ENCODE measurements at regions not wholly inside any gene's neighbourhood (a gene's known extent, or its start where the extent isn't known, plus 50 kb on each side); places are given as distances from the start of the nearest gene placed in this dataset.

DNA sequence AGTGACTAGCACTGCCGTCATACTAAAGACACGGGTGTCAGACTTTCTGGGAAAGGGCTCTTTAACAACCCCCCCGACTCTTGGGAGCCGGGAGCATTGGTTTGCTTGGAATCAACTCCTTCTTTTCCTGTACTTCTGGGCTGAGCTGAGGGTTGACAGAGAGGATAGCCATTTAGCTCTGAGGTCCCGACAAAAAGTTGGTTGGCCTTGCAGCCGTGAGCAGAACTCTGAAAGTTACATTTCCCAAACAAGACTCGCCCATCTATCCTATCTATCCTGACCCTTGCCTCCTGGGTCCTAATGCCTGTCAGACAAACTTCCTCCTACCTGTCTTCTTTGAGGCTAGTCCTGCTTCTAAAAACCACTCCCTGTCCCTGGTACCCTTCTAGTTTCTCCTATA is 460.8 kb upstream of the TOM1L1 start:
- ATAC-seq (no peak), FAIRE-seq (no peak), DNase-seq (ENCODE audit: low read depth, low spot score) (no peak)
- no peaks in the 10 kb centered on the region for H4K20me1 ChIP-seq (ENCODE audit: control insufficient read depth, insufficient read depth)
- ChIA-PET CTCF (no interaction called here), RAD21 (ENCODE audit: unreplicated experiment) (no interaction called here), POLR2A (no interaction called here), SMC1A (ENCODE audit: uncharacterized antibody, unreplicated experiment) (interaction anchor here (1.3 kb wide), 1 partner anchor 43 kb away, joined by 4 read pairs; no protein-coding TSS in a partner anchor)
- H3K4me1 ChIP-seq (ENCODE audit: control insufficient read depth, insufficient read depth, low read length) = no peaks in the 10 kb centered on the region
- intact Hi-C loops (cut with micrococcal nuclease; ENCODE audit: unreplicated experiment) = no loop called here
- TF ChIP-seq SUZ12 (IDR thresholded peaks at IDR 0.05; ENCODE audit: unreplicated experiment) (no peak), ZNF592 (IDR thresholded peaks at IDR 0.05) (no peak)
- 12% methylated on average over 7 of the region's 7 CpGs for WGBS (ENCODE audit: insufficient coverage, insufficient replicate concordance, low lambda C conversion rate, missing lambda C conversion rate)
- no peak overlapping the region for H3K4me3 ChIP-seq
- BruUV-seq (replicated peaks) = no TSS peak
- H3K27ac ChIP-seq (ENCODE audit: control insufficient read depth, insufficient read depth) = no peak overlapping the region
- no peaks in the 10 kb centered on the region for H3K27me3 ChIP-seq (replicated peaks in 1 of 2; ENCODE audit: control insufficient read depth in 2 of 2, insufficient read depth in 2 of 2, low read length in 1 of 2)
- no peaks in the 10 kb centered on the region for H3K79me2 ChIP-seq (ENCODE audit: control insufficient read depth, insufficient read depth, low read length)
- H3K9ac ChIP-seq (ENCODE audit: control insufficient read depth, insufficient read depth, low read length) = no peak overlapping the region
- no peak overlapping the region for H3K4me2 ChIP-seq (ENCODE audit: control insufficient read depth, insufficient read depth)
- in situ Hi-C loops (cut with MboI) = no loop called here
- H3K36me3 ChIP-seq (ENCODE audit: control insufficient read depth in 2 of 2, insufficient read depth in 2 of 2, low read length in 1 of 2) = no peaks in the 10 kb centered on the region
- no peak overlapping the region for H2AFZ ChIP-seq (ENCODE audit: control insufficient read depth, low read depth, low read length)
- no peaks in the 10 kb centered on the region for H3K9me3 ChIP-seq (replicated peaks; ENCODE audit: control insufficient read depth, insufficient read depth, low read length)

DNA sequence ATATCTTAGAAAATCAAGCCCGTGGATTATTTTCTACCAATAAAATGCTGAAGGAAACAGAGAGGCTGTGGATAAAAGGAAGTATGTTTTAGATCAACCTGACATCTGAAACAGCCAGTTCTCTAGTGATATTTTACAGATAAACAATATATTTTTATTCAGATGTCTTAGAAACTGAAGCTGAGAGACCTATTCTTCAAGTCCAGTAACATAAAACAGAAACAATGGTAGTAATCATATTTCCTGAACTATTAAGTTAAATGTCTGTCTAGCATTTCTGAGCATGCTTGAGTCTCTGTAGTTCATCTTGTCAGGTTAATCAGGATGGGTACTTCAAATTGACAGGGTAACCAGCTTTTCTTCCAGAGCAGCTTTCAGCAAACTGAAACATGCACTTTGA is 449.6 kb upstream of the TOM1L1 start:
- H3K36me3 ChIP-seq (ENCODE audit: control insufficient read depth in 2 of 2, insufficient read depth in 2 of 2, low read length in 1 of 2) = no peaks in the 10 kb centered on the region
- in situ Hi-C loops (cut with MboI) = no loop called here
- no peak overlapping the region for H3K4me2 ChIP-seq (ENCODE audit: control insufficient read depth, insufficient read depth)
- 0% methylated on average over 1 of the region's 1 CpG for WGBS (ENCODE audit: insufficient coverage, insufficient replicate concordance, low lambda C conversion rate, missing lambda C conversion rate)
- intact Hi-C loops (cut with micrococcal nuclease; ENCODE audit: unreplicated experiment) = no loop called here
- no peak overlapping the region for H3K4me3 ChIP-seq
- ChIA-PET POLR2A (no interaction called here), RAD21 (ENCODE audit: unreplicated experiment) (no interaction called here), CTCF (interaction anchor here (0.9 kb wide), 1 partner anchor 30 kb away, joined by 3 read pairs; no protein-coding TSS in a partner anchor), SMC1A (ENCODE audit: uncharacterized antibody, unreplicated experiment) (no interaction called here)
- DNase-seq (ENCODE audit: low read depth, low spot score) = no peak
- ATAC-seq = no peak
- no peak for FAIRE-seq
- no peak overlapping the region for H3K27ac ChIP-seq (ENCODE audit: control insufficient read depth, insufficient read depth)
- H3K79me2 ChIP-seq (ENCODE audit: control insufficient read depth, insufficient read depth, low read length) = no peaks in the 10 kb centered on the region
- H4K20me1 ChIP-seq (ENCODE audit: control insufficient read depth, insufficient read depth) = no peaks in the 10 kb centered on the region
- no peak overlapping the region for H2AFZ ChIP-seq (ENCODE audit: control insufficient read depth, low read depth, low read length)
- no peaks in the 10 kb centered on the region for H3K4me1 ChIP-seq (ENCODE audit: control insufficient read depth, insufficient read depth, low read length)
- no peak overlapping the region for H3K9ac ChIP-seq (ENCODE audit: control insufficient read depth, insufficient read depth, low read length)
- no peaks in the 10 kb centered on the region for H3K9me3 ChIP-seq (replicated peaks; ENCODE audit: control insufficient read depth, insufficient read depth, low read length)
- TF ChIP-seq, protein P1, sequence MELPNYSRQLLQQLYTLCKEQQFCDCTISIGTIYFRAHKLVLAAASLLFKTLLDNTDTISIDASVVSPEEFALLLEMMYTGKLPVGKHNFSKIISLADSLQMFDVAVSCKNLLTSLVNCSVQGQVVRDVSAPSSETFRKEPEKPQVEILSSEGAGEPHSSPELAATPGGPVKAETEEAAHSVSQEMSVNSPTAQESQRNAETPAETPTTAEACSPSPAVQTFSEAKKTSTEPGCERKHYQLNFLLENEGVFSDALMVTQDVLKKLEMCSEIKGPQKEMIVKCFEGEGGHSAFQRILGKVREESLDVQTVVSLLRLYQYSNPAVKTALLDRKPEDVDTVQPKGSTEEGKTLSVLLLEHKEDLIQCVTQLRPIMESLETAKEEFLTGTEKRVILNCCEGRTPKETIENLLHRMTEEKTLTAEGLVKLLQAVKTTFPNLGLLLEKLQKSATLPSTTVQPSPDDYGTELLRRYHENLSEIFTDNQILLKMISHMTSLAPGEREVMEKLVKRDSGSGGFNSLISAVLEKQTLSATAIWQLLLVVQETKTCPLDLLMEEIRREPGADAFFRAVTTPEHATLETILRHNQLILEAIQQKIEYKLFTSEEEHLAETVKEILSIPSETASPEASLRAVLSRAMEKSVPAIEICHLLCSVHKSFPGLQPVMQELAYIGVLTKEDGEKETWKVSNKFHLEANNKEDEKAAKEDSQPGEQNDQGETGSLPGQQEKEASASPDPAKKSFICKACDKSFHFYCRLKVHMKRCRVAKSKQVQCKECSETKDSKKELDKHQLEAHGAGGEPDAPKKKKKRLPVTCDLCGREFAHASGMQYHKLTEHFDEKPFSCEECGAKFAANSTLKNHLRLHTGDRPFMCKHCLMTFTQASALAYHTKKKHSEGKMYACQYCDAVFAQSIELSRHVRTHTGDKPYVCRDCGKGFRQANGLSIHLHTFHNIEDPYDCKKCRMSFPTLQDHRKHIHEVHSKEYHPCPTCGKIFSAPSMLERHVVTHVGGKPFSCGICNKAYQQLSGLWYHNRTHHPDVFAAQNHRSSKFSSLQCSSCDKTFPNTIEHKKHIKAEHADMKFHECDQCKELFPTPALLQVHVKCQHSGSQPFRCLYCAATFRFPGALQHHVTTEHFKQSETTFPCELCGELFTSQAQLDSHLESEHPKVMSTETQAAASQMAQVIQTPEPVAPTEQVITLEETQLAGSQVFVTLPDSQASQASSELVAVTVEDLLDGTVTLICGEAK (IDR thresholded peaks at IDR 0.05; ENCODE audit: borderline replicate concordance) = no peak
- TF ChIP-seq POLR2A (IDR thresholded peaks at IDR 0.05; ENCODE audit: low read depth, low read length) (no peak), BRCA1 (IDR thresholded peaks at IDR 0.05; ENCODE audit: low read depth, low read length) (no peak)
- TF ChIP-seq, protein P2, sequence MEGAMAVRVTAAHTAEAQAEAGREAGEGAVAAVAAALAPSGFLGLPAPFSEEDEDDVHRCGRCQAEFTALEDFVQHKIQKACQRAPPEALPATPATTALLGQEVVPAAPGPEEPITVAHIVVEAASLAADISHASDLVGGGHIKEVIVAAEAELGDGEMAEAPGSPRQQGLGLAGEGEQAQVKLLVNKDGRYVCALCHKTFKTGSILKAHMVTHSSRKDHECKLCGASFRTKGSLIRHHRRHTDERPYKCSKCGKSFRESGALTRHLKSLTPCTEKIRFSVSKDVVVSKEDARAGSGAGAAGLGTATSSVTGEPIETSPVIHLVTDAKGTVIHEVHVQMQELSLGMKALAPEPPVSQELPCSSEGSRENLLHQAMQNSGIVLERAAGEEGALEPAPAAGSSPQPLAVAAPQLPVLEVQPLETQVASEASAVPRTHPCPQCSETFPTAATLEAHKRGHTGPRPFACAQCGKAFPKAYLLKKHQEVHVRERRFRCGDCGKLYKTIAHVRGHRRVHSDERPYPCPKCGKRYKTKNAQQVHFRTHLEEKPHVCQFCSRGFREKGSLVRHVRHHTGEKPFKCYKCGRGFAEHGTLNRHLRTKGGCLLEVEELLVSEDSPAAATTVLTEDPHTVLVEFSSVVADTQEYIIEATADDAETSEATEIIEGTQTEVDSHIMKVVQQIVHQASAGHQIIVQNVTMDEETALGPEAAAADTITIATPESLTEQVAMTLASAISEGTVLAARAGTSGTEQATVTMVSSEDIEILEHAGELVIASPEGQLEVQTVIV (IDR thresholded peaks at IDR 0.05; ENCODE audit: borderline replicate concordance, partially characterized antibody) = no peak
- H3K27me3 ChIP-seq (replicated peaks in 1 of 2; ENCODE audit: control insufficient read depth in 2 of 2, insufficient read depth in 2 of 2, low read length in 1 of 2) = no peaks in the 10 kb centered on the region
- BruUV-seq (replicated peaks) = no TSS peak

Data from GM12878 (cell line).